ENCODE measurements at regions not wholly inside any gene's neighbourhood (a gene's known extent, or its start where the extent isn't known, plus 50 kb on each side); places are given as distances from the start of the nearest gene placed in this dataset.

DNA sequence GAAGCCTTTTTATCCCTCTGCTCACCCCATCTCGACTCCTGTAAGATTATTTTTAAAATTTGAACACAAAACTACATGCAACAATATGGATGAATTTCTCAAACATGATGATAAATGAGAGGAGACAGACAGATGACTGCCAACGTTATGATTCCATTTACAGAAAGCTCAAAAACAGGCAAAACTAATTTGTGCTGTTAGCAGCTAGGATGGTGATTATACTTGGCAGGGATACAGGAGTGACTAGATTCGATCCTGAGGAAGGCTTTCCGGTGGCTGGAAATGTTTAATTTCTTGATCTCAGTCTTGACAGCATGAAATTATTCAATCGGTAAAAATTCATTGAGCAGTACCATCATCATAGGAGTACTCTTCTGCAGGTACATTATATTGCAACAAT is 163.4 kb upstream of the SH3BP4 start:
- H3K4me3 ChIP-seq = no peak overlapping the region
- no peak overlapping the region for H3K9ac ChIP-seq (ENCODE audit: insufficient read length)
- H3K27ac ChIP-seq = no peak overlapping the region
- no peak for TF ChIP-seq POLR2AphosphoS5 (IDR thresholded peaks at IDR 0.05; ENCODE audit: borderline replicate concordance, low read depth, low read length)
- TF ChIP-seq EZH2 (IDR thresholded peaks at IDR 0.05) = no peak
- TF ChIP-seq FOXP2 (optimal IDR thresholded peaks at IDR 0.05; ENCODE audit: control extremely low read depth, extremely low read length, insufficient read depth) = no peak
- DNase-seq (ENCODE audit: low read depth, low spot score) = no peak
- H3K9me3 ChIP-seq (ENCODE audit: low read depth, low read length) = no peaks in the 10 kb centered on the region
- H3K36me3 ChIP-seq (ENCODE audit: insufficient read depth, low read length) = no peaks in the 10 kb centered on the region

DNA sequence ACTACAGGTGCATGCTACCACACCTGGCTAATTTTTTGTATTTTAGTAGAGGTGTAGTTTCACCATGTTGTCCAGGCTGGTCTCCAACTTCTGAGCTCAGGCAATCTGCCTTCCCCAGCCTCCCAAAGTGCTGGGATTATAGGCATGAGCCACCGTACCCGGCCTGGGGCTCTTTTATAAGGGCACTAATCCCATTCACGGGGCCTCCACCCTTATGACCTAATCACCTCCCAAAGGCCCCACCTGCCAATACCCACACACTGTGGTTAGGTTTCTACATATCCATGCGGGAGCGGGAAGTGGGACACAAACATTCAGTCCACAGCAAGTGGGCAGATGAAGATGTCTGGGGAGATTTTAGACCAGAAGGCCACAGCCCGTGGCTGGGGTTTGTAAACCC is 164.7 kb upstream of the SH3BP4 start:
- no peak overlapping the region for H3K4me3 ChIP-seq
- TF ChIP-seq FOXP2 (optimal IDR thresholded peaks at IDR 0.05; ENCODE audit: control extremely low read depth, extremely low read length, insufficient read depth) = no peak
- no peak for TF ChIP-seq POLR2AphosphoS5 (IDR thresholded peaks at IDR 0.05; ENCODE audit: borderline replicate concordance, low read depth, low read length)
- no peak for TF ChIP-seq EZH2 (IDR thresholded peaks at IDR 0.05)
- no peak overlapping the region for H3K9ac ChIP-seq (ENCODE audit: insufficient read length)
- H3K9me3 ChIP-seq (ENCODE audit: low read depth, low read length) = no peaks in the 10 kb centered on the region
- DNase-seq (ENCODE audit: low read depth, low spot score) = no peak
- no peak overlapping the region for H3K27ac ChIP-seq
- H3K36me3 ChIP-seq (ENCODE audit: insufficient read depth, low read length) = no peaks in the 10 kb centered on the region

DNA sequence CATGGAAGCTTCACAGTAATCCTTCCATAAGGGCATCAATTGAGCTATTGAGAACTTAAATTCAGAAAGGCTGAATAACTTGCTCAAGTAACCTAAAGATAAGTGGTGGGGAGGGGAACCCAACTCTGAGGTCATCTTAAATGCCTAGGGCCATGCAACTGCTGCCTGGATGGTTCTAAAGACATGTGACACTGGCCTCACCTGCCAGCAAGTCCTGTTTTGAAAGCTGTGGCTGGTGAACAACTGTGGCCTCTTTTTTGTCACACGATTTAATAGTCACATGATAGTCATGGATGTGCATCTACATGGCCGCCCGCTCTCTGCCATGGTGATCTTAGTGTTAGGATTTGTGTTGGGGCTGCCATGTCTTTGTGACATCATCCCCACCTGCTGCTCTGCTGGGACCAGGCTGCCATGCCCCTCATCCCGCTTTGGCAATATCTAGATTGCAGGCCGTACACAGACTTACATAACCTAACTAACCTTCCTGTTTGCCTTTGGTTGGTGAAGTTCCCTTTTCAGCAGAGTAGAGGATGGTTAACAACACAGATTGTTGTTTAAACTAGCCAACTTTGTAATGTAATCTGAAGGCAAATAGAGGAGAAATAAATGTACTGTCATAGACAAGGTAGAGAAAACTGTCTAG is 177.9 kb upstream of the SH3BP4 start:
- H3K9ac ChIP-seq (ENCODE audit: insufficient read length) = no peak overlapping the region
- DNase-seq (ENCODE audit: low read depth, low spot score) = no peak
- H3K36me3 ChIP-seq (ENCODE audit: insufficient read depth, low read length) = no peaks in the 10 kb centered on the region
- H3K4me3 ChIP-seq = no peak overlapping the region
- no peaks in the 10 kb centered on the region for H3K9me3 ChIP-seq (ENCODE audit: low read depth, low read length)
- H3K27ac ChIP-seq = no peak overlapping the region
- TF ChIP-seq POLR2AphosphoS5 (IDR thresholded peaks at IDR 0.05; ENCODE audit: borderline replicate concordance, low read depth, low read length) (no peak), FOXP2 (optimal IDR thresholded peaks at IDR 0.05; ENCODE audit: control extremely low read depth, extremely low read length, insufficient read depth) (no peak), EZH2 (IDR thresholded peaks at IDR 0.05) (no peak)

DNA sequence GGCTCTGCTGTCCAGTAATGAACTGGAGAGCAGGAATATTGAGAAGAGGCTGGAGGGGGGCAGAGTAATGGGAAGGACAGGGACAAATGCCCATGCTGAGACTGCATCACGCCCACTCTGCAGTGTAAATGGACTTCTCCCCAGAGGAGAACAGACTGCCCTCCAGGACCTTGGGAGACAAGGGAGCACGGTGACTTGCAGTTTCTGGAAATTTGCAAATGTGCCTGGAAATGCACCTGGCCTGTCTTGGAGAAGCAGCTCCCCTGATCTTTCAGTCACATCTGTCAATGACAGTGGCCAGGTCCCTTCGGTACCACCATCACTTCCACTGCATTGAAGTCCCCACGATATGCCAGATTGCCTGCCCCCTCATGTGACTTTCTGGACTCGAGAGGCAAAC is 178.7 kb upstream of the SH3BP4 start:
- Histone ChIP-seq H3K27ac (no peak overlapping the region), H3K9ac (ENCODE audit: insufficient read length) (no peak overlapping the region), H3K36me3 (ENCODE audit: insufficient read depth, low read length) (no peaks in the 10 kb centered on the region), H3K4me3 (no peak overlapping the region), H3K9me3 (ENCODE audit: low read depth, low read length) (no peaks in the 10 kb centered on the region)
- no peak for TF ChIP-seq EZH2 (IDR thresholded peaks at IDR 0.05)
- TF ChIP-seq POLR2AphosphoS5 (IDR thresholded peaks at IDR 0.05; ENCODE audit: borderline replicate concordance, low read depth, low read length) = no peak
- TF ChIP-seq FOXP2 (optimal IDR thresholded peaks at IDR 0.05; ENCODE audit: control extremely low read depth, extremely low read length, insufficient read depth) = no peak
- no peak for DNase-seq (ENCODE audit: low read depth, low spot score)

DNA sequence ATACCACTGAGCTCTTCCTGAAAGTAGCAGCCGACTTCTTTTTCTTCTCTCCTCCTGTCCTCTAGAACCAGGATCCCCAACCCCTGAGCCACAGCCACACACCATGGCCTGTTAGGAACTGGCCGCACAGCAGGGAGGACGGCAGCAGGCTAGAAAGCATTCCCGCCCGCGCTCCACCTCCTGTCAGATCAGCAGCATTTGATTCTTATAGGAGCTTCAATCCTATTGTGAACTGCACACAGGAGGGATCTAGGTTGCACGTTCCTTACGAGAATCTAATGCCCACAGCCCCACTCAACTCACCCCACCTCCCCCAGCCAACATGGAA is 179.1 kb upstream of the SH3BP4 start:
- no peak for DNase-seq (ENCODE audit: low read depth, low spot score)
- Histone ChIP-seq H3K27ac (no peak overlapping the region), H3K36me3 (ENCODE audit: insufficient read depth, low read length) (no peaks in the 10 kb centered on the region), H3K9me3 (ENCODE audit: low read depth, low read length) (no peaks in the 10 kb centered on the region), H3K9ac (ENCODE audit: insufficient read length) (no peak overlapping the region), H3K4me3 (no peak overlapping the region)
- no peak for TF ChIP-seq FOXP2 (optimal IDR thresholded peaks at IDR 0.05; ENCODE audit: control extremely low read depth, extremely low read length, insufficient read depth)
- TF ChIP-seq POLR2AphosphoS5 (IDR thresholded peaks at IDR 0.05; ENCODE audit: borderline replicate concordance, low read depth, low read length) = no peak
- no peak for TF ChIP-seq EZH2 (IDR thresholded peaks at IDR 0.05)

DNA sequence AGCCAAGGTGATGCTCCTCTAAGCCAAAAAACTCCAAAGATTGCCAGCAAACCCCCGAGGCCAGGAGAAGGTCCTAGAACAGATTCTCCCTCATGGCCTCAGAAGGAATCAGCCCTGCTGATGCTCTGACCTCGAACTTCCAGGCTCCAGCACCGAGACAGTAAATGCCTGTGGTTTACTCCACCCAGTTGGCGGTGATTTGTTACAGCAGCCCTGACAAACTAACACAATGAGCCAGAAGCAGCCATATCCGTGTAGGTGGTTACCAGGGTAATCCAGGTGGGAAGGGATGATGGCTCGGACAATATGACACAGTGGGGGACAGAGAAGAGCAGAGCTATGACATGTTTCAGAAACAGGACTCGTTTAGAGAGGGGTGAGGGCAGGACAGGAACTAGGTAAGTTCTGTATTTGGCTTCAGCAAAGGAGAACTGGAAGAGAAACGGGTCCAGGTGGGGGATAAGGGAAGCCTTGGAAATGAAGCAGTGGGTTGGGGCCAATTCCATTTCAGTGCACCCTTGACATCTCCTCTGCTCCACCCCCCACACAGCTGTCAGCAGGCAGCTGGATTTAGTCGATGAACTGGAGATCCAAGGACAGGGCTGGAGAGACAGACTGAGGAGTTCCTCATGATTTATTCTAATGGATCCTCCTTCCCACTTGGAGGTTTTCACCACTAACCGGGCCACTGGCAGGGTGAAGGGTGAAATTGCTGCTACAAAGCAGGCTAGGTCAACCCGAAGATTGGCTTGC is 179.7 kb upstream of the SH3BP4 start:
- Histone ChIP-seq H3K9me3 (ENCODE audit: low read depth, low read length) (no peaks in the 10 kb centered on the region), H3K4me3 (no peak overlapping the region), H3K36me3 (ENCODE audit: insufficient read depth, low read length) (no peaks in the 10 kb centered on the region), H3K27ac (no peak overlapping the region), H3K9ac (ENCODE audit: insufficient read length) (no peak overlapping the region)
- DNase-seq (ENCODE audit: low read depth, low spot score) = no peak
- no peak for TF ChIP-seq EZH2 (IDR thresholded peaks at IDR 0.05)
- TF ChIP-seq POLR2AphosphoS5 (IDR thresholded peaks at IDR 0.05; ENCODE audit: borderline replicate concordance, low read depth, low read length) = no peak
- TF ChIP-seq FOXP2 (optimal IDR thresholded peaks at IDR 0.05; ENCODE audit: control extremely low read depth, extremely low read length, insufficient read depth) = no peak

DNA sequence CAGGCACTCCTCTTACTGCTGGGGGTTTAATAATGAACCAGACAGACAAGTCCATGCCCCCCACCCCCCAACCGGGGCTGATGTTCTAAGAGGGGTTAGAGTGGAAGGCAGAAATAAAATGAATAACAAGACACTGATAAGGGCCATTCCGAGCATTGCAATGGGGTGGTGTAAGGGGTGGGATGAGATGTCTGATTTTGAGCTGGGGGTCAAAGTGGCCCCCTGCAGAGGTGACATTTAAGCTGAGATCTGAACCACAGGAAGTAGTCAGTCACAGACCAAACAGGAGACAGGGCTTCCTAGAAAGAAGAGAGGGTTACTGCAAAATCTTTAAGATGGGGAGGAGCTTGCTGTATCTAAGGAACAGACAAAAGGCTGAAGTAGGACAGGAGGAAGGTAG is 180.6 kb upstream of the SH3BP4 start:
- Histone ChIP-seq H3K9me3 (ENCODE audit: low read depth, low read length) (no peaks in the 10 kb centered on the region), H3K27ac (no peak overlapping the region), H3K9ac (ENCODE audit: insufficient read length) (no peak overlapping the region), H3K36me3 (ENCODE audit: insufficient read depth, low read length) (no peaks in the 10 kb centered on the region), H3K4me3 (no peak overlapping the region)
- TF ChIP-seq POLR2AphosphoS5 (IDR thresholded peaks at IDR 0.05; ENCODE audit: borderline replicate concordance, low read depth, low read length) = no peak
- TF ChIP-seq EZH2 (IDR thresholded peaks at IDR 0.05) = no peak
- TF ChIP-seq FOXP2 (optimal IDR thresholded peaks at IDR 0.05; ENCODE audit: control extremely low read depth, extremely low read length, insufficient read depth) = no peak
- no peak for DNase-seq (ENCODE audit: low read depth, low spot score)

DNA sequence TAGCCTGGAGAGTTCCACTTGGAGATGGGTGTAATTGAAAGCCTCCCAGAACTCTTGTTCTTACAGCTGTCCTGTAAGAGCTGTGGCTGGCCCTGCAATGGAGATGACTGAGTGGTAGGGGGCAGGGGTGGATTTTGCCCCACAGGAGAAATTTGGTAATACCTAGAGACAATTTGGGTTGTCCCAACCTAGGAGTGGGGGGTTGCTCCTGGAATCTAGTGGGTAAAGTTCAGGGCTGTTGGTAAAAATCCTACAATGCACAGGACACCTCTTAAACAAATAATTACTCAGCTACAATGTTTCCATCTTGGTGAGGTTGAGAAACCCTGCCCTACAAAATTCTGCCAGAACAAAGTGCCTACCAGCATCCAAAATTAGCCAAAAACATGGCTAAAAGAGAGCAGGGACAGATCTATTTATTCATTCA is 181.1 kb upstream of the SH3BP4 start:
- Histone ChIP-seq H3K27ac (no peak overlapping the region), H3K9ac (ENCODE audit: insufficient read length) (no peak overlapping the region)
- TF ChIP-seq EZH2 (IDR thresholded peaks at IDR 0.05) (no peak), FOXP2 (optimal IDR thresholded peaks at IDR 0.05; ENCODE audit: control extremely low read depth, extremely low read length, insufficient read depth) (no peak), POLR2AphosphoS5 (IDR thresholded peaks at IDR 0.05; ENCODE audit: borderline replicate concordance, low read depth, low read length) (no peak)

More for the DNA sequence above, 181.1 kb upstream of the SH3BP4 start:
- Histone ChIP-seq H3K4me3 (no peak overlapping the region), H3K36me3 (ENCODE audit: insufficient read depth, low read length) (no peaks in the 10 kb centered on the region), H3K9me3 (ENCODE audit: low read depth, low read length) (no peaks in the 10 kb centered on the region)
- DNase-seq (ENCODE audit: low read depth, low spot score) = no peak
